WTC11 (cell line): ENCODE measurements at regions not wholly inside any gene's neighbourhood (a gene's known extent, or its start where the extent isn't known, plus 50 kb on each side); places are given as distances from the start of the nearest gene placed in this dataset.

Experiments
- AFF4 ChIP-seq: sonication (generic); formaldehyde crosslinking; IDR thresholded peaks from 2 replicates; pipeline ENCODE4 v1.8.1; 2023; ENCODE audit warnings: mild to moderate bottlenecking, missing genetic modification reagents, borderline replicate concordance
- CBFB ChIP-seq: sonication (generic); formaldehyde crosslinking; IDR thresholded peaks from 2 replicates; pipeline ENCODE4 v1.8.1; 2022; ENCODE audit warnings: mild to moderate bottlenecking, low read depth, missing genetic modification reagents
- CTCF ChIP-seq: fragments of 200-600 bp; IDR thresholded peaks from 2 replicates; pipeline ENCODE4 v1.8.0; 2022; ENCODE audit warnings: antibody characterized with exemption
- E2F1 ChIP-seq: sonication (generic); formaldehyde crosslinking; IDR thresholded peaks from 2 replicates; pipeline ENCODE4 v1.8.0; 2022; ENCODE audit warnings: mild to moderate bottlenecking, missing genetic modification reagents
- FOXJ3 ChIP-seq: sonication (generic); formaldehyde crosslinking; IDR thresholded peaks from 2 replicates; pipeline ENCODE4 v1.9.0; 2021; ENCODE audit warnings: missing genetic modification reagents, mild to moderate bottlenecking, borderline replicate concordance
- MAX ChIP-seq: sonication (generic); formaldehyde crosslinking; IDR thresholded peaks from 2 replicates; pipeline ENCODE4 v1.8.0; 2022; ENCODE audit warnings: mild to moderate bottlenecking, missing genetic modification reagents
- NR2C2 ChIP-seq: sonication (generic); formaldehyde crosslinking; IDR thresholded peaks from 2 replicates; pipeline ENCODE4 v1.8.0; 2022; ENCODE audit warnings: mild to moderate bottlenecking, missing genetic modification reagents
- USF1 ChIP-seq: sonication (generic); formaldehyde crosslinking; IDR thresholded peaks from 2 replicates; pipeline ENCODE4 v1.8.0; 2022; ENCODE audit warnings: mild to moderate bottlenecking, missing genetic modification reagents
- ZBTB43 ChIP-seq: sonication (generic); formaldehyde crosslinking; IDR thresholded peaks from 2 replicates; pipeline ENCODE4 v1.8.1; 2023; ENCODE audit warnings: mild to moderate bottlenecking, missing genetic modification reagents
- ZNF423 ChIP-seq: fragments of 250-450 bp; sonication (Bioruptor Pico); IDR thresholded peaks from 2 replicates; pipeline ENCODE4 v2.1.2; 2022; ENCODE audit warnings: mild to moderate bottlenecking, moderate library complexity

GRCh38 chr6:112470376-112470775 lies 123.2 kb downstream of the RFPL4B start:
- no peak for TF ChIP-seq CTCF
- TF ChIP-seq ZBTB43 (CRISPR knock-in tag): no peak
- no peak for TF ChIP-seq ZNF423
- no peak for TF ChIP-seq MAX (CRISPR knock-in tag)
- no peak for TF ChIP-seq CBFB (CRISPR knock-in tag)
- no peak for TF ChIP-seq USF1 (CRISPR knock-in tag)
- TF ChIP-seq E2F1: no peak
- no peak for TF ChIP-seq FOXJ3 (CRISPR knock-in tag)
- no peak for TF ChIP-seq AFF4
- no peak for TF ChIP-seq NR2C2 (CRISPR knock-in tag)
